ENCODE measurements at regions not wholly inside any gene's neighbourhood (a gene's known extent, or its start where the extent isn't known, plus 50 kb on each side); places are given as distances from the start of the nearest gene placed in this dataset.

DNA sequence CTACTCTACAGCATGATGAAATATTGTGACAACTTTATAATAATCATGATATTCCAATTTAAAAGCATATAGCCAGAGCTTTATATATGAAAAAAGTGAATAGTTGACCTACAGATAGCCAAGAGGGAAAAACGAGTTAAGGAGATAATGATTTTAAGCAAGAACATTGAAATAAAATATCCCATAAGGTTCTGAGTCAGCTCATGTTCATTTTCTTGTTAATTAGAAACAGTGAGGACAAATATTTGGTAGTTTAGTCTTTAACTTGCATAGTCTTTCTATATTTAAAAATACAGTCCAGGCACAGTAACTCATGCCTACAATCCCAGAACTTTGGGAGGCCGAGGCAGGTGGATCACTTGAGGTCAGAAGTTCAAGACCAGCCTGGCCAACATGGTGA is 55.8 kb upstream of the CDH6 start:
- Histone ChIP-seq H3K36me3 (no peaks in the 10 kb centered on the region), H3K9me3 (replicated peaks) (no peaks in the 10 kb centered on the region), H3K4me1 (no peaks in the 10 kb centered on the region), H3K27me3 (ENCODE audit: low read depth) (no peaks in the 10 kb centered on the region), H3K27ac (replicated peaks) (no peak overlapping the region), H3K4me3 (no peak overlapping the region)
- DNase-seq = no peak
- intact Hi-C loops (cut with micrococcal nuclease) = no loop called here
- TF ChIP-seq, protein P1, sequence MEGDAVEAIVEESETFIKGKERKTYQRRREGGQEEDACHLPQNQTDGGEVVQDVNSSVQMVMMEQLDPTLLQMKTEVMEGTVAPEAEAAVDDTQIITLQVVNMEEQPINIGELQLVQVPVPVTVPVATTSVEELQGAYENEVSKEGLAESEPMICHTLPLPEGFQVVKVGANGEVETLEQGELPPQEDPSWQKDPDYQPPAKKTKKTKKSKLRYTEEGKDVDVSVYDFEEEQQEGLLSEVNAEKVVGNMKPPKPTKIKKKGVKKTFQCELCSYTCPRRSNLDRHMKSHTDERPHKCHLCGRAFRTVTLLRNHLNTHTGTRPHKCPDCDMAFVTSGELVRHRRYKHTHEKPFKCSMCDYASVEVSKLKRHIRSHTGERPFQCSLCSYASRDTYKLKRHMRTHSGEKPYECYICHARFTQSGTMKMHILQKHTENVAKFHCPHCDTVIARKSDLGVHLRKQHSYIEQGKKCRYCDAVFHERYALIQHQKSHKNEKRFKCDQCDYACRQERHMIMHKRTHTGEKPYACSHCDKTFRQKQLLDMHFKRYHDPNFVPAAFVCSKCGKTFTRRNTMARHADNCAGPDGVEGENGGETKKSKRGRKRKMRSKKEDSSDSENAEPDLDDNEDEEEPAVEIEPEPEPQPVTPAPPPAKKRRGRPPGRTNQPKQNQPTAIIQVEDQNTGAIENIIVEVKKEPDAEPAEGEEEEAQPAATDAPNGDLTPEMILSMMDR (IDR thresholded peaks at IDR 0.05; ENCODE audit: borderline replicate concordance) = no peak

DNA sequence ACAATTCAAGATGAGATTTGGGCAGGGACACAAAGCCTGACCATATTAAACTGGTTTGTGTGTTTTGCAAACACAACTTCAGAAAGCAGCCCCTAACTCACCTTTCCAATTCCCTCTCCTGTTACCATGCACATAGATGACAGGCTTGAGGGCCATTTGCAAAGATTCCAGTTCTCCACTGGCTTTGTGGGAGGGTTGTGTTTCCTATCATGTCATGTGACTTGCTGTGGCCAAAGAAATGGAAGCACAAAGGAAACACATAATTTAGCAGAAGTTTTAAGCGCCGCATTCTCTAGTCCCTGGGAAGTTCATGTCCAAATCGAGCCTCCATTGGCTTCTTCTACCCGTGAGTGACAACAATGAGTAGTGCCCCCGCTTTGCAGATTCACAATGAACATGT is 57.9 kb upstream of the CDH6 start:
- TF ChIP-seq, protein P1 (IDR thresholded peaks at IDR 0.05; ENCODE audit: borderline replicate concordance) = no peak
- no peaks in the 10 kb centered on the region for H3K27me3 ChIP-seq (ENCODE audit: low read depth)
- H3K4me3 ChIP-seq = no peak overlapping the region
- H3K4me1 ChIP-seq = no peaks in the 10 kb centered on the region
- H3K36me3 ChIP-seq = no peaks in the 10 kb centered on the region
- no peaks in the 10 kb centered on the region for H3K9me3 ChIP-seq (replicated peaks)
- DNase-seq = no peak
- intact Hi-C loops (cut with micrococcal nuclease) = no loop called here
- H3K27ac ChIP-seq (replicated peaks) = no peak overlapping the region

DNA sequence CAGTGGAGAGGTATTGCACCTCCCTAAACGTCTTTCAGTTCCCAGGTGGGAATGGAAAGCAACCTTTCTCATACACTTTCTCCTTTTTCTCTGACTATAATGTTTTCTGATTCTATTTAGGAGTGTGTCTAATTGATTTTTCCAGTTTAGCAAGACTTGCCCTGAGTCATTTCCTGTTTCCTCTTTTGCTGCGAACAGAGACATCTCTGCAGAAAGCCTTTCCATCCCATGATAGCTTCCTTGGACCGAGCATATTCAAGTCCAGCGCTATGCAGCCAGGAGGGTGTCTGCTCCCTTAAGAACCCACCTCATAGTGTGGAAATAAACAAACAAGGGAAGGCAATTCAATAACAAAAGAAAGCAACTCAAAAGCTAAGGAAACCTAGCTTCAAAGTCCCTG is 60.0 kb upstream of the CDH6 start:
- no peak for DNase-seq
- Histone ChIP-seq H3K4me1 (no peaks in the 10 kb centered on the region), H3K4me3 (no peak overlapping the region), H3K27me3 (ENCODE audit: low read depth) (no peaks in the 10 kb centered on the region), H3K36me3 (no peaks in the 10 kb centered on the region), H3K9me3 (replicated peaks) (no peaks in the 10 kb centered on the region), H3K27ac (replicated peaks) (no peak overlapping the region)
- intact Hi-C loops (cut with micrococcal nuclease) = no loop called here
- TF ChIP-seq, protein P1 (IDR thresholded peaks at IDR 0.05; ENCODE audit: borderline replicate concordance) = no peak

DNA sequence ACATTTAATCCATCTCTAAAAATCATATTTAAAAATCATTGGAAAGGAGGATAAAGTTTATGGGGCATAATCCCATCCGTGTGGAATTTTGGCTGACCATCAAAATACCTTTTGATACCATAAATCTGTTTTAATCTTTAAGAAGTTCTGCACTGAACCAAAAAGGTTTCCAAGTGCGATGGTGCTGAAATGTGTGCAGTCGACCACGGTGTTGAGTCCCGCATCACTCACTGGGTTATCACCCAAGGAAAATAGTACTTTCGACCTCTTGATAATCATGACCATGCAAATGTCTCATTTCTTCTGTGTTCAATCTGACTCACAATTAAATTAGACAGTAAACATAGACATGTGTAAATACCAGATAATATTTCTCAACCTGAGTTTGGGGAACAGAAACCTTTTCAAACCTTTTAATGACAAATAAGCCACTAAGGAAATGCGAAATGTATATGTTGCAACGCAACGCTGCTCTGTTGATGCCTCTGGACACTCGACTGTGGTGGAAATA is 62.0 kb upstream of the CDH6 start:
- H3K4me1 ChIP-seq = no peaks in the 10 kb centered on the region
- H3K27ac ChIP-seq (replicated peaks) = no peak overlapping the region
- intact Hi-C loops (cut with micrococcal nuclease) = no loop called here
- H3K4me3 ChIP-seq = no peak overlapping the region
- H3K27me3 ChIP-seq (ENCODE audit: low read depth) = no peaks in the 10 kb centered on the region
- no peaks in the 10 kb centered on the region for H3K36me3 ChIP-seq
- H3K9me3 ChIP-seq (replicated peaks) = peaks cover 6% of the 10 kb centered on the region
- DNase-seq = no peak
- TF ChIP-seq, protein P1 (IDR thresholded peaks at IDR 0.05; ENCODE audit: borderline replicate concordance) = no peak

DNA sequence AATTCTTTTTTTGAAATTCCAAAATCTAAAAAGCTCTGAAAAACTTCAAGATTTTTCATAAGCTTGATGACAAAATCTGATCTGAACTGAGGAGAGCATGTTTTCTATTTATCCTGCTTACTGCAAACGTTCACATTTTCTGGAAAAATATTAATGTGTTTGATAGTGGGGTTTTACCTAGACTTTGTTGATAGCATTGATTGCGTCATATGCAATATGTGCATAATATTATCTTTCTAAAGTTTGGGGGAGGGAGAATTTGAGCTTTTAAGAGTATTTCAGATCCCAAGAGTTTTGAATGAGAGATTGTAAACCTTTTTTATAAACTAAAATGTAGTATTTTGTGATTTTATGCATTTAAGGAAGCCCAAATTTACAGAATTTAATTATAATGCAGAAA is 62.8 kb upstream of the CDH6 start:
- intact Hi-C loops (cut with micrococcal nuclease) = no loop called here
- Histone ChIP-seq H3K27ac (replicated peaks) (no peak overlapping the region), H3K4me1 (no peaks in the 10 kb centered on the region), H3K27me3 (ENCODE audit: low read depth) (no peaks in the 10 kb centered on the region), H3K36me3 (no peaks in the 10 kb centered on the region), H3K9me3 (replicated peaks) (peaks cover 9% of the 10 kb centered on the region), H3K4me3 (no peak overlapping the region)
- no peak for DNase-seq
- TF ChIP-seq, protein P1 (IDR thresholded peaks at IDR 0.05; ENCODE audit: borderline replicate concordance) = no peak

All from left ventricle myocardium inferior (tissue), 1 donor.